GM12873 (cell line): ENCODE measurements at regions not wholly inside any gene's neighbourhood (a gene's known extent, or its start where the extent isn't known, plus 50 kb on each side); places are given as distances from the start of the nearest gene placed in this dataset.

Source experiments
- TF ChIP-seq, protein P1 (sequence below): IDR thresholded peaks from 2 replicates; pipeline ENCODE4 v1.5.1; 2012; ENCODE audit warnings: low read depth, mild to moderate bottlenecking, moderate library complexity, low read length, control low read depth; ENCODE audit not compliant: insufficient read depth; ENCODE audit errors: missing control alignments

DNA sequence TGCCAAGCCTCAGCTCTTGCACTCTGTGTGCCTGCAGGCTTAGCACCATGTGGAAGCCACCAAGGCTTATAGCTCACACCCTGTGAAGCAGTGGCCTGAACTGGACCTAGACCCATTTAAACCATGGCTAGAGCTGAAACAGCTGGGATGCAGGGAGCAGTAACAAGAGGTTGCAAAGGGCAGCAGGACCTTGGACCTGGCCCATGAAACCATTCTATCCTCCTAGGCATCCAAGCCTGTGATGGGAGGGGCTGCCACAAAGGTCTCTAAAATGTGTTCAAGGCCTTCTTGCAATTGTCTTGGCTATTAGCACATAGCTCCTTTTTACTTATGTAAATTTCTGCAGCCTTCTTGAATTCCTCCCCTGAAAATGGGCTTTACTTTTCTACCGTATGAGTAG, 57.9 kb upstream of the NPAP1 start:
- TF ChIP-seq, protein P1, sequence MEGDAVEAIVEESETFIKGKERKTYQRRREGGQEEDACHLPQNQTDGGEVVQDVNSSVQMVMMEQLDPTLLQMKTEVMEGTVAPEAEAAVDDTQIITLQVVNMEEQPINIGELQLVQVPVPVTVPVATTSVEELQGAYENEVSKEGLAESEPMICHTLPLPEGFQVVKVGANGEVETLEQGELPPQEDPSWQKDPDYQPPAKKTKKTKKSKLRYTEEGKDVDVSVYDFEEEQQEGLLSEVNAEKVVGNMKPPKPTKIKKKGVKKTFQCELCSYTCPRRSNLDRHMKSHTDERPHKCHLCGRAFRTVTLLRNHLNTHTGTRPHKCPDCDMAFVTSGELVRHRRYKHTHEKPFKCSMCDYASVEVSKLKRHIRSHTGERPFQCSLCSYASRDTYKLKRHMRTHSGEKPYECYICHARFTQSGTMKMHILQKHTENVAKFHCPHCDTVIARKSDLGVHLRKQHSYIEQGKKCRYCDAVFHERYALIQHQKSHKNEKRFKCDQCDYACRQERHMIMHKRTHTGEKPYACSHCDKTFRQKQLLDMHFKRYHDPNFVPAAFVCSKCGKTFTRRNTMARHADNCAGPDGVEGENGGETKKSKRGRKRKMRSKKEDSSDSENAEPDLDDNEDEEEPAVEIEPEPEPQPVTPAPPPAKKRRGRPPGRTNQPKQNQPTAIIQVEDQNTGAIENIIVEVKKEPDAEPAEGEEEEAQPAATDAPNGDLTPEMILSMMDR = no peak

DNA sequence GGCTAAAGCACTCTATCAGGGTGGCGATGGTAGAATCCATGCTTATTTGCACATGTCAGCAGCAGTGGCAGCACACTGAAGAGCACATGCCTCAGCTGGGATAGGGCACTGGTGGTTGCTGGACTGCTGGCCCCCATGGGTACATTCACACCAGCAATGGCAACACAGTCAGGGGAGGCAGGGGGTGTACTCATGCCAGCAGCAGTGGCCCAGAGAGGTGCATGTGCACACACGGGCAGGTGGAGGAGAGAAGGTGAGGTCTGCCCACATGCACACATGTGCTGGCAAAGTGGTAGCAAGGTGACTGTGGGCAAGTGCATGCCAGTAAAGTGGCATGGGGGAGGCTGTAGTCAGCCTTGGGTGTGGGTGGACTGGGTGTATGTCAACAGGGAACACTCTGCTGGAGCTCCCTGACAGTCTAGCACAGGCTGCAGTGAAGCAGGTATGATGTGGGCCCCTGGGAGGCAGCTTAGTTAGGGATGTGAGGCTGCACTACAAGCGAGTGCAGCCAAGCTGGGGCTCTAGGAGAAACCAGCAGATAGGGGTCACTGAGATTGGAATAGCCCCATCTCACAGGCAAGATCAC, 53.9 kb upstream of the NPAP1 start:
- TF ChIP-seq, protein P1 = no peak
